Sciatic nerve (tissue), 2 donors: ENCODE measurements at regions not wholly inside any gene's neighbourhood (a gene's known extent, or its start where the extent isn't known, plus 50 kb on each side); places are given as distances from the start of the nearest gene placed in this dataset.
"Not testable (repeated sequence)": the region's sequence is repeated elsewhere in the genome, so short reads cannot be mapped to it uniquely, and the experiment has no call there.

Source experiments
- ATAC-seq: fragments of 200-7000 bp; cut with Tn5 transposase; one replicate; pipeline ENCODE4 v1.9.1; 2020; ENCODE audit warnings: mild to moderate bottlenecking, moderate library complexity
- DNase-seq: peaks from one replicate; pipeline ENCODE4 v3.0.0-alpha.2; 2020; ENCODE audit warnings: low spot score
- intact Hi-C: fragments of 100-400 bp; cut with DNase I; formaldehyde crosslinking; loops from one replicate; pipeline ENCODE4 v1.14.2; 2022
- donor health status: DM: no; HTN: no; CAD: no.
- donor health status: DM: no; HTN: no; CAD: no.

DNA sequence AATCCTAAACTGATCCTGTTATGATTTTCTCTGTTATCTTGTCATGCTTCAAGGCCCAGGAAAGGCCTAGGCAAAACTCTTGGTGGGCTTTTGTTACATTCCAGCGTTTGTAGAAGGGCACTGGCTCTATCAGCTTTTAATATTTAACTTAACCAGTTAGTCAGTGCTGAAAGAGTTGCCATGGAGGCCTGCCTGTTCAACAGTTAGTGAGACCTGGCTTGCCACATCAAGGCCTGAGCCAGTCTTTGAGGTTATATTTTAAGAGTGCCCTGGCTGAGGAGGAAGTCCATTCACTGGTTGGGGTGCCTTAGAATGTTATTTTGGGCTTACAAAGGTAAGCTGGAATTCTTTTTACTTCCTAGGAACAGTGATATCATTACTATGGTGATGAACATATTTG, 144.1 kb upstream of the NRG3 start:
- no peak for ATAC-seq
- intact Hi-C loops = no loop called here
- DNase-seq = no peak

DNA sequence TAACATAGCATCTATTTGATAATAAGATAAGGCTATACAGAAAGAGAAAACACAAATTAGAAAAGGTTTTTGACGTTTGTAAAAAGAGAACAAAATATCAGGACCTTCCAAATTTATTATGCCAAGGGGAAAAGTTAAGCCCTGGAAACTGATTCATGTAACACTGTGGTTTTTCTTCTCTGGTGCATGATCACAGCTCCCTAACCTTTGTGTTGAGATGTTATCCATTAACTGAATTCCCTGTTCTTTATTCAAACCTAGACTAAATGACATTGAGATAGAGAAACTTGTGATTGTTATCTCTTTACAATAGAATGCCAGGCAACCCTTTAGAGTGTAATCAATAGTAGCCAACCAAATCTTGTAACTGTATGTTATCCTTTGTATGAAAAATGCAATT, 141.5 kb upstream of the NRG3 start:
- ATAC-seq = no peak
- intact Hi-C loops = no loop called here

GRCh38 chr10:81735167-81735566, 139.8 kb upstream of the NRG3 start:
- ATAC-seq, DNase-seq, intact Hi-C loops: not testable (repeated sequence)

More for the DNA sequence above, 141.5 kb upstream of the NRG3 start:
- no peak for DNase-seq

DNA sequence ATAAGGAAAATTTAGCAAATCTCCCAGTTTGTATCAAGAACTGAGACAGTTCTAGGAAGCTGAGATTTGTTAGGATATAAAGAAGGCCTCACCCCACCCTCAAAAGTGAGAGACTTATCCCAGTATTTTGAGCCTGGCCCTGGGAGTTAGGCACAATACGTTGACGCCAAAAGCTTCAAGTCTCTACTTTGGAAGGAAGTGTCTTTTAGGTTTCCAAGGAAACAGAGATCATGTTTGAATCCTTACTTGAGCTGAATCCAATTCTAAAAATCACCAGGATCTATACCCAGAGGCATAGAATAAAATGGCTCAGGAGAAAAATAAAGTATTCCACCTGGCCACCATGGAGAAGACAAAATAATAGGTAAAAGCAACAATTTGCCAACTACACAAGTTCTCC, 115.9 kb upstream of the NRG3 start:
- ATAC-seq (no peak), DNase-seq (no peak)
- intact Hi-C loops = no loop called here

- DNase-seq = no peak
- intact Hi-C loops = no loop called here
- no peak for ATAC-seq
These were observed 90.8 kb upstream of the NRG3 start for GRCh38 chr10:81784111-81784597.

GRCh38 chr10:81792729-81793128, 82.3 kb upstream of the NRG3 start:
- ATAC-seq = no peak
- no peak for DNase-seq
- intact Hi-C loops = no loop called here

DNA sequence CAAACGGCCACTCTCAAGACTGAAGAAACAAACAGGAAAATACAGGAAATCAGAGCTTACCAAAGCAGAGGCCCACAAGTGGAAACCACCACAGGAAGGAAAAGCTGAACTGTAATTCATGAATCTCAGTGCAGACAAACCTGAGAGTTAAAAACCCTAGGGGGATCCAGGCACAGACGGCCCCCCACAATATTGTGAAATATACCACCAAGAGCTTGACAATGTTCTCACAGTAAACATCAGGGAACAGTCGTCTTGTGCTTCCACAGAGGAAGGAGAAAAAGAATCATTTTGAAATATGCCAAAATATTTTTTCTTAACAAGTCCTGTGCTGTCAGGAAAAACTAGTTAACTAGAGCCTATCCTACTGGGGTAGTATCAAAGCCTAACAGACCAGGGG, 68.2 kb upstream of the NRG3 start:
- DNase-seq = no peak
- no peak for ATAC-seq
- intact Hi-C loops = no loop called here

DNA sequence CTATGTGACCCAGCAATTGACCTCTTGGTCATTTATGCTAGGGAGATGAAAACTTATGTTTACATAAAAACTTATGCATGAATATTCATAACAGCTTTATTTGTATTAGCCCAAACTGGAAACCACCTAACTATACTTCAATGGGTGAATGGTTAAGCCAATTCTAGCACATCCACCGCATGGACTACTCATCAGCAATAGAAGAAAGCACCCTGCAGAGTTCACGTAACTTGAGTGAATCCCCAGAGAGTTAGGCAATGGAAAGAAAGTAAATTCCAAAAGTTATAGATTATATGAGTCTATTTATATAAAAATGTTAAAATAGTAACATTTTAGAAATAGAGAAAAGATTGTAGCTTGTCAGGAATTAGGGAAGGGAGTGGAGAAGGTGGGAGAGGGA, 60.2 kb upstream of the NRG3 start:
- intact Hi-C loops = no loop called here
- ATAC-seq (no peak), DNase-seq (no peak)

- no peak for DNase-seq
- no peak for ATAC-seq
- intact Hi-C loops = no loop called here
These were observed 57.3 kb upstream of the NRG3 start for GRCh38 chr10:81817596-81818170.

DNA sequence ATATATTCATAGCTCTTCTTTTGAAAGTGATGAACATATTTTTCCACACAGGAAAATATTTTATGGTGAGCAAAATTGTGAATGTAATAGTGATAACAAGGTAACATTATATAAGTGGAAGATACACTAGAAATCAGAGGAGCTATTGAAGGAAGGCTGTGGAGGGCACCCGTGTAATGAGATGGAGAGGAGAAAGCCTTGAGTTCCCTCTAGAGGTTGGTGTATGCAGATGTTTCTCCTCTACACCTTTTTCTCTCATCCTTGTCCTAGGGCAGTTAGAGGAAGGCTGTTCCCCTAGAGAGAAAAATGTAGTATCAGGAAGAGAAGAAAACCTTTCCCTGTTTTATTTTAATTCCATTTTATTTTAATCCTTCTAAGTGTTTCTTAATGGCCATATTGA, 54.6 kb upstream of the NRG3 start:
- intact Hi-C loops = no loop called here
- ATAC-seq (no peak), DNase-seq (no peak)
